ENCODE measurements at regions not wholly inside any gene's neighbourhood (a gene's known extent, or its start where the extent isn't known, plus 50 kb on each side); places are given as distances from the start of the nearest gene placed in this dataset.

DNA sequence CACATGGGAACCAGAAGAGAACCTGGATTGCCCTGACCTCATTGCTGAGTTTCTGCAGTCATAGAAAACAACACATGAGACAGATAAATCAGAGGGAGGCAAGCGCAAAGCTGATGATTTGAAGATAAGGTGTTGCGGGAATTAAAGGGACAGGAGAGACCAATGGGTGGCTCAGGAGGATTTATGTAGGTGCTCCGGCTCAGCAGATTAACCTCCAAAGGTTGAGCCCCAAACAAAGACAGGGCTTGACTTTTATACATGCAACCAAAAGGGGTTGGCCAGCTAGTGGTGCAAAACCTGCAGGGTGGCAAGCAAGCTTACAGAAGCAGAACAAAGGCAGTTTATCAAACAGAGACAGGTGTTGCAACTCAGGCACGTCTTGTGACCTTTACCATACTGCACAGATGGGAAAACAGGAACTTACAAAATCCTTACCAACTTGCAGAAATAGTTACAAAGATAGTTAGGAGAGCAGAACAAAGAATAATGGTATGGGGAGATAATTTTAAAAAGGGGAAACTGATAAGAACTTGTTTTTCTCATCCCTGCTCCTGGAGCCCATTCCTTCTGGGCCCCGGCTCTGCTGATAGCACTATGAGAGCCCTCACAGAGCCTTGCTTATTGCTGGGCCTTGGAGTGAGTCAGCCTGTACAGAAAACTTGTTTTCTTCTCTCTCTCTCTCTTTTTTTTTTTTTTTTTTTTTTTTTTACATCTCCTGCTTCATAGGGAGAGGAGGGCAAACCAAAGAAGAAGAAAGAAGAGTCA is 93.6 kb downstream of the SNRPE start:
- Histone ChIP-seq H2BK5ac (ENCODE audit: low read depth, low read length) (no peak overlapping the region), H3K27me3 (replicated peaks in 1 of 4; ENCODE audit: control insufficient read depth in 3 of 4, extremely low read depth in 1 of 4, insufficient read depth in 3 of 4, low read length in 3 of 4) (no peaks in the 10 kb centered on the region), H3K79me2 (ENCODE audit: control insufficient read depth in 1 of 2, insufficient read depth in 2 of 2, low read length in 2 of 2) (no peaks in the 10 kb centered on the region), H3K4me1 (replicated peaks in 1 of 4; ENCODE audit: control insufficient read depth in 3 of 4, insufficient read depth in 4 of 4, low read length in 3 of 4) (no peaks in the 10 kb centered on the region), H3K36me3 (ENCODE audit: control insufficient read depth in 2 of 4, insufficient read depth in 4 of 4, low read length in 3 of 4) (no peaks in the 10 kb centered on the region), H2BK120ac (replicated peaks; ENCODE audit: low read depth, low read length) (no peak overlapping the region), H3K56ac (replicated peaks; ENCODE audit: insufficient read length, low read depth, low read length) (no peak overlapping the region), H3K23ac (ENCODE audit: insufficient read length) (no peak overlapping the region), H3K27ac (ENCODE audit: low read depth, low read length) (no peak overlapping the region), H2BK15ac (ENCODE audit: low read length) (no peak overlapping the region), H2AFZ (ENCODE audit: low read length) (no peak overlapping the region), H3K4me3 (ENCODE audit: extremely low read depth in 1 of 4, insufficient read depth in 2 of 4, low read depth in 3 of 4, low read length in 4 of 4) (no peak overlapping the region), H3K9ac (replicated peaks in 1 of 4; ENCODE audit: extremely low read depth in 1 of 4, low read depth in 3 of 4, low read length in 3 of 4) (no peak overlapping the region), H2BK20ac (ENCODE audit: low read length) (no peak overlapping the region), H2AK5ac (ENCODE audit: low read depth, low read length) (no peak overlapping the region), H4K8ac (ENCODE audit: extremely low read depth, insufficient read depth, low read length) (no peak overlapping the region), H2BK12ac (ENCODE audit: low read depth, low read length) (no peak overlapping the region), H3K18ac (ENCODE audit: extremely low read depth, low read length) (no peak overlapping the region), H4K5ac (ENCODE audit: insufficient read length, low read depth, low read length) (no peak overlapping the region), H3K9me3 (ENCODE audit: insufficient read depth in 2 of 2, low read depth in 1 of 2, low read length in 1 of 2) (peaks cover 16 to 23% of the 10 kb centered on the region in 2 experiments), H3K14ac (ENCODE audit: insufficient read length) (no peak overlapping the region), H3K4ac (replicated peaks; ENCODE audit: insufficient read length, low read depth, low read length) (no peak overlapping the region), H4K20me1 (replicated peaks in 1 of 2; ENCODE audit: control insufficient read depth in 1 of 2, insufficient read depth in 2 of 2, low read length in 2 of 2) (no peaks in the 10 kb centered on the region), H4K91ac (replicated peaks; ENCODE audit: insufficient read length, low read length) (no peak overlapping the region), H3K4me2 (ENCODE audit: insufficient read depth in 1 of 2, low read depth in 2 of 2, low read length in 2 of 2) (no peak overlapping the region), H3K23me2 (ENCODE audit: low read depth, low read length) (no peaks in the 10 kb centered on the region), H3K79me1 (ENCODE audit: low read depth, low read length) (no peaks in the 10 kb centered on the region)
- 88% methylated on average over 5 of the region's 5 CpGs; no CpG with 5 or more reads in 1 of the 2 experiments for WGBS, 2 experiments (ENCODE audit: extremely low coverage in 1 of 2, insufficient coverage in 1 of 2, insufficient read length in 1 of 2, insufficient replicate concordance in 2 of 2, low coverage in 1 of 2, low lambda C conversion rate in 2 of 2, missing lambda C conversion rate in 1 of 2)
- FAIRE-seq (no peak), DNase-seq (ENCODE audit: low read depth in 1 of 2, low spot score in 2 of 2) (no peak)
- TF ChIP-seq JUN (IDR thresholded peaks at IDR 0.05; ENCODE audit: low read depth, low read length) (no peak), EP300 (IDR thresholded peaks at IDR 0.05; ENCODE audit: borderline replicate concordance in 1 of 2, low read depth in 2 of 2, low read length in 2 of 2) (peak in 1 of 2 experiments; percentile 67; a peak in 1 of 3 replicates)
- ChIA-PET CTCF (ENCODE audit: partially characterized antibody) (no interaction called here), POLR2A (ENCODE audit: partially characterized antibody) (interaction anchor here (0.6 kb wide), 1 partner anchor 22 kb away, joined by 3 read pairs; no protein-coding TSS in a partner anchor)
